NT2/D1 (cell line): ENCODE measurements at regions not wholly inside any gene's neighbourhood (a gene's known extent, or its start where the extent isn't known, plus 50 kb on each side); places are given as distances from the start of the nearest gene placed in this dataset.

Experiments used
- DNase-seq: peaks from one replicate; pipeline ENCODE4 v3.0.0-alpha.2; 2011; ENCODE audit warnings: low read depth, low spot score
- H3K27me3 ChIP-seq: 2 replicates; pipeline ENCODE4 v1.6.0; 2011; ENCODE audit warnings: mild to moderate bottlenecking; ENCODE audit not compliant: insufficient read length, insufficient read depth
- H3K36me3 ChIP-seq: 2 replicates; pipeline ENCODE4 v1.6.1; 2011; ENCODE audit warnings: mild to moderate bottlenecking, low read length, mixed read lengths; ENCODE audit not compliant: insufficient read depth, insufficient read length
- H3K4me1 ChIP-seq: 2 replicates; pipeline ENCODE4 v1.5.1; 2011; ENCODE audit not compliant: insufficient read depth, insufficient read length
- H3K4me3 ChIP-seq: 2 replicates; pipeline ENCODE4 v1.5.1; 2011; ENCODE audit warnings: low read depth; ENCODE audit not compliant: insufficient read length
- H3K9ac ChIP-seq: 2 replicates; pipeline ENCODE4 v1.6.0; 2011; ENCODE audit warnings: low read depth; ENCODE audit not compliant: insufficient read length
- H3K9me3 ChIP-seq: 2 replicates; pipeline ENCODE4 v1.5.1; 2011; ENCODE audit warnings: mild to moderate bottlenecking, low read length; ENCODE audit not compliant: insufficient read depth
- SUZ12 ChIP-seq: IDR thresholded peaks from 2 replicates; pipeline ENCODE4 v1.6.1; 2011; ENCODE audit not compliant: insufficient read length, insufficient read depth; ENCODE audit errors: extremely low read depth
- YY1 ChIP-seq: IDR thresholded peaks from 2 replicates; pipeline ENCODE4 v1.6.1; 2011; ENCODE audit not compliant: insufficient read length, insufficient read depth
- ZNF274 ChIP-seq: IDR thresholded peaks from 2 replicates; pipeline ENCODE4 v1.6.1; 2011; ENCODE audit warnings: mild to moderate bottlenecking, low read depth, low read length

DNA sequence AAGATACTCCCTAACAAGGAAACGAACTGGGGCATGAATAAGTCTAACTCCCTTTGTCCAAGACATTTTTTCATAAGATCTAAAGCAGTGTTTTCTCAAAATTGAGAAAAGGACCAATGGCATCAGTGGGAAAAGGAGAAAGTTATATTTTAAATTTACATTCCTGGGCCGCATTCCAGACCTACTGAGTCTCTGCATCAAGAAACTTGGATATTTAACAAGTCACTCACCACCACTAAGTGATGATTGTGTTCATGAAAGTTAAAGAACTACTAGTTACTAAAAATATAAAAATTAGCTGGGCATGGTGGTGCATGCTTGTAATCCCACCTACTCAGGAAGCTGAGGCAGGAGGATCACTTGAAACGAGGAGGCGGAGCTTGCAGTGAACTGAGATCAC lies 149.6 kb upstream of the MEOX2 start:
- Histone ChIP-seq H3K36me3 (no peaks in the 10 kb centered on the region), H3K4me3 (no peak overlapping the region), H3K27me3 (no peaks in the 10 kb centered on the region), H3K9me3 (no peaks in the 10 kb centered on the region), H3K9ac (no peak overlapping the region), H3K4me1 (no peaks in the 10 kb centered on the region)
- DNase-seq = no peak
- TF ChIP-seq YY1 (no peak), ZNF274 (no peak), SUZ12 (no peak)

DNA sequence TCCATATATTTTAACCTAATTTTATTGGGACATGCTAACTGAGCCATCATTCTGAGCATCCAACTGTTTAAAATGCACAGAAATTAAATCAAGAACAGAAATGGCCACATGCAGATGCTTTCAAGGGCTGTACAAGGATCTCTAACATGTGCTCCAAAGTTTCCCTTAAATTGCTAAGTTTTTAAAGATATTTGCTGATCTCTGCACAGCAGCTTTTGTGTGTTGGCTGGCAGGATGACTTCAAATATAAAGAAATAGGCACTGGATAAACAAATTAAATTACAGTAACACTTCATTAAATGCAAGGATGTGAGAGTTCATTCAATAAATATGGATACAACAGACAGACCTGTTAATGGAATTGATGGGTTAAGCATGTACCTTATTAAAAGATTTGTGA lies 148.0 kb upstream of the MEOX2 start:
- no peaks in the 10 kb centered on the region for H3K27me3 ChIP-seq
- TF ChIP-seq SUZ12 (no peak), YY1 (no peak), ZNF274 (no peak)
- H3K9me3 ChIP-seq = no peaks in the 10 kb centered on the region
- no peaks in the 10 kb centered on the region for H3K36me3 ChIP-seq
- no peaks in the 10 kb centered on the region for H3K4me1 ChIP-seq
- H3K9ac ChIP-seq = no peak overlapping the region
- DNase-seq = no peak
- no peak overlapping the region for H3K4me3 ChIP-seq

GRCh38 chr7:15832996-15833395 lies 146.5 kb upstream of the MEOX2 start:
- H3K4me3 ChIP-seq = no peak overlapping the region
- DNase-seq = no peak
- TF ChIP-seq SUZ12 (no peak), YY1 (no peak), ZNF274 (no peak)
- H3K27me3 ChIP-seq = no peaks in the 10 kb centered on the region
- no peaks in the 10 kb centered on the region for H3K36me3 ChIP-seq
- no peak overlapping the region for H3K9ac ChIP-seq
- no peaks in the 10 kb centered on the region for H3K4me1 ChIP-seq
- no peaks in the 10 kb centered on the region for H3K9me3 ChIP-seq

- Histone ChIP-seq H3K27me3 (no peaks in the 10 kb centered on the region), H3K9ac (no peak overlapping the region), H3K36me3 (no peaks in the 10 kb centered on the region), H3K4me1 (no peaks in the 10 kb centered on the region), H3K4me3 (no peak overlapping the region), H3K9me3 (no peaks in the 10 kb centered on the region)
- TF ChIP-seq YY1 = no peak
- no peak for TF ChIP-seq ZNF274
- TF ChIP-seq SUZ12 = no peak
- DNase-seq = no peak
Observed at GRCh38 chr7:15831606-15832005, 145.1 kb upstream of the MEOX2 start.

DNA sequence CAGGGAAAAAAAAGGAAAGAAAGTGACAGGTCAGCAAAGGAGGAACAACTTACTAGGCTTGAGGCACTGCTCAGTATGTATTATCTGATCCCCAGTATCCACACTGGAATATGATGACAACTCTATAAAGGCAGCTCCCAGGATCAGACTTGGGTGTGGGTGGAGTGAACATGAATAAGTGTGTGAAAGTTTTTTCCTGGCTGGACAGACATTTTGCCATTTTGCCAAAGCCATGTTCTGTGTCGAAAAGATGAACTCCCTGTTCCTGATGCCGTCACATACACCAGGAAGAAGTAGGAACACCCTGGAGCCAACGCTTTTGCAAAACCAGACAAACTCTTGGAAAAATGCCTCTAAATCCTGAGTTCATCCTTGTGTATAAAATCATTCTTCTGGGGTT lies 143.2 kb upstream of the MEOX2 start:
- DNase-seq = no peak

GRCh38 chr7:15828881-15829280 lies 142.4 kb upstream of the MEOX2 start:
- no peaks in the 10 kb centered on the region for H3K9me3 ChIP-seq
- no peaks in the 10 kb centered on the region for H3K36me3 ChIP-seq
- no peak for TF ChIP-seq ZNF274
- no peak for TF ChIP-seq SUZ12
- no peak for TF ChIP-seq YY1
- H3K9ac ChIP-seq = no peak overlapping the region
- no peaks in the 10 kb centered on the region for H3K4me1 ChIP-seq
- DNase-seq = no peak
- H3K4me3 ChIP-seq = no peak overlapping the region
- H3K27me3 ChIP-seq = no peaks in the 10 kb centered on the region

More for the DNA sequence above, 143.2 kb upstream of the MEOX2 start:
- TF ChIP-seq YY1 = no peak
- TF ChIP-seq SUZ12 = no peak
- no peak for TF ChIP-seq ZNF274
- Histone ChIP-seq H3K4me1 (no peaks in the 10 kb centered on the region), H3K9me3 (no peaks in the 10 kb centered on the region), H3K27me3 (no peaks in the 10 kb centered on the region), H3K9ac (no peak overlapping the region), H3K36me3 (no peaks in the 10 kb centered on the region), H3K4me3 (no peak overlapping the region)

GRCh38 chr7:15821484-15822427 lies 135.3 kb upstream of the MEOX2 start:
- H3K9me3 ChIP-seq = no peaks in the 10 kb centered on the region
- TF ChIP-seq ZNF274 (no peak), SUZ12 (no peak), YY1 (no peak)
- H3K4me3 ChIP-seq = no peak overlapping the region
- DNase-seq = no peak
- no peak overlapping the region for H3K9ac ChIP-seq
- H3K36me3 ChIP-seq = no peaks in the 10 kb centered on the region
- no peaks in the 10 kb centered on the region for H3K4me1 ChIP-seq
- H3K27me3 ChIP-seq = no peaks in the 10 kb centered on the region
